AG09309 (cell line): ENCODE measurements at regions not wholly inside any gene's neighbourhood (a gene's known extent, or its start where the extent isn't known, plus 50 kb on each side); places are given as distances from the start of the nearest gene placed in this dataset.

Source experiments
- DNase-seq: peaks from one replicate; pipeline ENCODE4 v3.0.0-alpha.2; 2010; ENCODE audit warnings: low read depth
- H3K4me3 ChIP-seq: 2 replicates; pipeline ENCODE4 v1.5.1; 2011; ENCODE audit warnings: mild to moderate bottlenecking, low read depth, low read length, moderate library complexity; ENCODE audit not compliant: control insufficient read depth
- CTCF ChIP-seq: IDR thresholded peaks from 2 replicates; pipeline ENCODE4 v1.5.1; 2011; ENCODE audit warnings: mild to moderate bottlenecking, low read depth, low read length, inconsistent platforms; ENCODE audit not compliant: insufficient read depth, control insufficient read depth; ENCODE audit errors: missing control alignments

GRCh38 chr20:48079028-48079427 is 293.7 kb upstream of the SULF2 start:
- no peak for TF ChIP-seq CTCF
- H3K4me3 ChIP-seq: no peak overlapping the region
- DNase-seq: no peak

GRCh38 chr20:48076747-48077146 is 291.5 kb upstream of the SULF2 start:
- no peak overlapping the region for H3K4me3 ChIP-seq
- no peak for TF ChIP-seq CTCF
- DNase-seq: no peak

- H3K4me3 ChIP-seq: no peak overlapping the region
- no peak for TF ChIP-seq CTCF
- DNase-seq: no peak
Measured at GRCh38 chr20:48076247-48076646, 291.0 kb upstream of the SULF2 start.

GRCh38 chr20:48075591-48076174 is 290.4 kb upstream of the SULF2 start:
- DNase-seq: no peak
- no peak for TF ChIP-seq CTCF
- H3K4me3 ChIP-seq: no peak overlapping the region

DNA sequence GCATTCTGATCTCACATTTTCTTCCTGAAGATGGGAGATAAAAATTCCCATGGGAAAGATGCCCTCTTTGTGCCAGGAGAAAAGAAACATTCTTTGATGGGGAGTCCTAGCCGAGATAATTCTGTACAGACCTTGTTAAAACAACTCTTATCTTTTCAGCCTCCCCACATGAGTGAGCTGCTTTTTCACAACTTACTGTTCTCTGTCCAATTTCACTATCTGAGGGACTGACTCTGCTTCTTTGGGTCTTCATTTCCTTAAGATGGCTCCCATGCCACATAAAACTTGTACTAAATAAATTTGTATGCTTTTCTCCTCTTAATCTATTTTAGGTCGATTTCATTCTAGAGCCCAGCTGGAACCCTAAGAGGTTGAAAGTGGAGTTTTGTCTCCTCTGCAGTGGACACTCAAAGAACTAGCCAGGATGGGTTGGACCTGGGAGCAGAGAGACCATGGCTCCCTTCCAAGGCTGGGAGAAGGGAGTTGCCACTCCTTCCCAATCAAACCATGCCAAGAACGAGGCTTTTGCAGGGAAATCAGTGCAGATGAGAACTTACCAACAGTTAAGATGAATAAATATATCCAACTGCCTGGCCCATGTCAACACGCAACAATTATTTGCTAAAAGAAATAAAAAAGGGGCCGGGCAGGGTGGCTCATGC is 285.8 kb upstream of the SULF2 start:
- TF ChIP-seq CTCF: no peak
- no peak for DNase-seq

DNA sequence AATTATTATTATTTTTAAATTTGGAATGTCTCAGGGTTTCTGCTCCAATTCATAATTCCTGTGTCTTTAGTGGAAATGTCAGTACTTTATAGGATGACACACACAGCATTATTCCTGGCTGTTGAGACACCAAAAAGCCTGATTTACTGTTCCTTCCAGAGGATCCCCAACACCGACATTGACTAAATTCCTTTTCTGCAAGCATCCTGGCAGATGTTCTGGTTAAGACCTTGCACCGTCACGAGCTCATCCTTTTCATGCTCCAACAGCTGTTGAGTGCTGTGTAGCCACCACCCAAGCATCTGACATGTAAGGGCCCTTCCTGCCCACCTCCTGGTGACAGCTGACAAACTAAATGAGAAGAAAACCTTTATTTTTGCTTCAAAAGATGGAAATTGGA is 284.3 kb upstream of the SULF2 start:
- no peak for TF ChIP-seq CTCF
- no peak overlapping the region for H3K4me3 ChIP-seq
- no peak for DNase-seq

More for the DNA sequence above, 285.8 kb upstream of the SULF2 start:
- H3K4me3 ChIP-seq: no peak overlapping the region
